Nephron progenitor cell (in vitro differentiated cells): ENCODE measurements at regions not wholly inside any gene's neighbourhood (a gene's known extent, or its start where the extent isn't known, plus 50 kb on each side); places are given as distances from the start of the nearest gene placed in this dataset.
A peak's percentile ranks its signal among the peaks of the same experiment; 100 is the strongest.

Experiments
- DNase-seq: peaks from one replicate; pipeline ENCODE4 v3.0.0; 2021
- H3K27ac Mint-ChIP-seq: 2 replicates; pipeline ENCODE4 v1.8.0; 2021; ENCODE audit warnings: mild to moderate bottlenecking, moderate library complexity, mixed read lengths
- H3K27me3 Mint-ChIP-seq: 2 replicates; pipeline ENCODE4 v1.8.0; 2021; ENCODE audit warnings: mild to moderate bottlenecking, low read depth, mixed read lengths; ENCODE audit not compliant: poor library complexity
- H3K36me3 Mint-ChIP-seq: 2 replicates; pipeline ENCODE4 v1.8.0; 2021; ENCODE audit warnings: low read depth, mixed read lengths
- H3K4me1 Mint-ChIP-seq: 2 replicates; pipeline ENCODE4 v1.8.0; 2021; ENCODE audit warnings: mixed read lengths
- H3K4me3 Mint-ChIP-seq: 2 replicates; pipeline ENCODE4 v1.8.0; 2021; ENCODE audit warnings: mild to moderate bottlenecking, moderate library complexity, mixed read lengths
- H3K9me3 Mint-ChIP-seq: 2 replicates; pipeline ENCODE4 v1.8.0; 2021; ENCODE audit warnings: mild to moderate bottlenecking, moderate library complexity, mixed read lengths
- CTCF ChIP-seq: fragments of 200-600 bp; sonication (generic); IDR thresholded peaks from 2 replicates; pipeline ENCODE4 v1.5.0; 2021; ENCODE audit warnings: antibody characterized with exemption

- peak overlapping the region; percentile 85 for H3K4me3 Mint-ChIP-seq
- no peaks in the 10 kb centered on the region for H3K9me3 Mint-ChIP-seq
- peak; percentile 56 for DNase-seq
- peaks cover 71% of the 10 kb centered on the region for H3K27me3 Mint-ChIP-seq
- H3K4me1 Mint-ChIP-seq, result peaks cover 20% of the 10 kb centered on the region
- H3K27ac Mint-ChIP-seq, result no peak overlapping the region
- no peaks in the 10 kb centered on the region for H3K36me3 Mint-ChIP-seq
- no peak for TF ChIP-seq CTCF
These were observed 162.8 kb downstream of the FBXO8 start for GRCh38 chr4:174120446-174121295.

GRCh38 chr4:174119830-174120229 lies 163.6 kb downstream of the FBXO8 start:
- TF ChIP-seq CTCF, result no peak
- Mint-ChIP-seq H3K27ac (no peak overlapping the region), H3K4me1 (peaks cover 20% of the 10 kb centered on the region), H3K27me3 (peaks cover 71% of the 10 kb centered on the region), H3K4me3 (peak overlapping the region; percentile 85), H3K36me3 (no peaks in the 10 kb centered on the region), H3K9me3 (no peaks in the 10 kb centered on the region)
- no peak for DNase-seq

GRCh38 chr4:174119051-174119450 lies 164.4 kb downstream of the FBXO8 start:
- DNase-seq, result no peak
- peak overlapping the region; percentile 21 for H3K4me3 Mint-ChIP-seq
- H3K27me3 Mint-ChIP-seq, result peaks cover 72% of the 10 kb centered on the region

GRCh38 chr4:174118171-174118570 lies 165.3 kb downstream of the FBXO8 start:
- H3K36me3 Mint-ChIP-seq, result no peaks in the 10 kb centered on the region
- no peak overlapping the region for H3K27ac Mint-ChIP-seq
- no peak for DNase-seq
- H3K9me3 Mint-ChIP-seq, result no peaks in the 10 kb centered on the region
- H3K4me3 Mint-ChIP-seq, result no peak overlapping the region
- no peak for TF ChIP-seq CTCF
- peaks cover 20% of the 10 kb centered on the region for H3K4me1 Mint-ChIP-seq
- peaks cover 67% of the 10 kb centered on the region for H3K27me3 Mint-ChIP-seq

More at GRCh38 chr4:174119051-174119450, 164.4 kb downstream of the FBXO8 start:
- no peak for TF ChIP-seq CTCF
- Mint-ChIP-seq H3K36me3 (no peaks in the 10 kb centered on the region), H3K4me1 (peaks cover 20% of the 10 kb centered on the region), H3K9me3 (no peaks in the 10 kb centered on the region), H3K27ac (no peak overlapping the region)

- H3K36me3 Mint-ChIP-seq, result no peaks in the 10 kb centered on the region
- no peak overlapping the region for H3K27ac Mint-ChIP-seq
- no peak for TF ChIP-seq CTCF
- peaks cover 64% of the 10 kb centered on the region for H3K27me3 Mint-ChIP-seq
- DNase-seq, result no peak
- no peak overlapping the region for H3K4me3 Mint-ChIP-seq
- peaks cover 20% of the 10 kb centered on the region for H3K4me1 Mint-ChIP-seq
- H3K9me3 Mint-ChIP-seq, result no peaks in the 10 kb centered on the region
These were observed 166.0 kb downstream of the FBXO8 start for GRCh38 chr4:174117445-174117844.

- TF ChIP-seq CTCF, result no peak
- Mint-ChIP-seq H3K27me3 (peaks cover 62% of the 10 kb centered on the region), H3K4me1 (peaks cover 27% of the 10 kb centered on the region), H3K36me3 (no peaks in the 10 kb centered on the region), H3K27ac (no peak overlapping the region), H3K4me3 (no peak overlapping the region), H3K9me3 (no peaks in the 10 kb centered on the region)
- no peak for DNase-seq
These were observed 167.4 kb downstream of the FBXO8 start for GRCh38 chr4:174116021-174116420.
